A673 (cell line): ENCODE measurements at regions not wholly inside any gene's neighbourhood (a gene's known extent, or its start where the extent isn't known, plus 50 kb on each side); places are given as distances from the start of the nearest gene placed in this dataset.

Experiments used
- BruUV-seq: library from RNA; stranded (reverse); fragments of 400-500 nt; replicated peaks from 2 replicates; lab custom pipeline; 2021; lab: Mats Ljungman, UMichigan
- CTCF ChIA-PET: fragments of 300-600 bp; sonication (Branson Sonifier 250); formaldehyde crosslinking; loops from one replicate; lab custom pipeline; 2022; ENCODE audit warnings: antibody characterized with exemption; lab: Charles Lee
- POLR2A ChIA-PET: fragments of 300-600 bp; sonication (Branson Sonifier 250); formaldehyde crosslinking; loops from one replicate; lab custom pipeline; 2022; ENCODE audit warnings: antibody characterized with exemption; ENCODE audit not compliant: low non-redundant PET; lab: Charles Lee
- DNase-seq: peaks from one replicate; pipeline ENCODE4 v3.0.0-alpha.2; 2015; ENCODE audit warnings: low spot score
- H3K27ac ChIP-seq: fragments of 200-600 bp; sonication (generic); 2 replicates; pipeline ENCODE4 v1.5.1; 2016; ENCODE audit warnings: mixed run types, low read depth, mild to moderate bottlenecking, mixed read lengths, antibody characterized with exemption, low read length; ENCODE audit not compliant: poor library complexity, severe bottlenecking
- H3K27me3 ChIP-seq: fragments of 200-600 bp; sonication (generic); replicated peaks from 2 replicates; pipeline ENCODE4 v1.6.1; 2017; ENCODE audit warnings: mixed run types, low read depth, mild to moderate bottlenecking, mixed read lengths, antibody characterized with exemption, low read length; ENCODE audit not compliant: insufficient read depth, poor library complexity
- H3K36me3 ChIP-seq: fragments of 200-600 bp; sonication (generic); 2 replicates; pipeline ENCODE4 v1.6.1; 2016; ENCODE audit warnings: mixed run types, mild to moderate bottlenecking, mixed read lengths, antibody characterized with exemption, low read length; ENCODE audit not compliant: insufficient read depth, poor library complexity, severe bottlenecking
- H3K4me1 ChIP-seq: fragments of 200-600 bp; sonication (generic); 2 replicates; pipeline ENCODE4 v1.6.1; 2017; ENCODE audit warnings: mixed run types, mild to moderate bottlenecking, mixed read lengths, antibody characterized with exemption, low read length; ENCODE audit not compliant: insufficient read depth, poor library complexity, severe bottlenecking
- H3K4me3 ChIP-seq: fragments of 200-600 bp; sonication (generic); 2 replicates; pipeline ENCODE4 v1.5.1; 2016; ENCODE audit warnings: low read depth, mixed run types, mild to moderate bottlenecking, mixed read lengths, low read length; ENCODE audit not compliant: poor library complexity, severe bottlenecking
- H3K9me3 ChIP-seq: fragments of 200-600 bp; sonication (generic); 2 replicates; pipeline ENCODE4 v1.6.1; 2016; ENCODE audit warnings: mixed run types, low read depth, mild to moderate bottlenecking, mixed read lengths, antibody characterized with exemption, low read length; ENCODE audit not compliant: poor library complexity, severe bottlenecking
- CTCF ChIP-seq: fragments of 300-800, 200-600 bp; sonication (generic); conservative IDR thresholded peaks from 2 replicates; pipeline ENCODE4 v1.5.1; 2017; ENCODE audit warnings: low read depth, mild to moderate bottlenecking, antibody characterized with exemption, low read length, moderate library complexity, mixed read lengths
- EZH2 ChIP-seq: fragments of 200-600 bp; sonication (generic); IDR thresholded peaks from 2 replicates; pipeline ENCODE4 v1.6.1; 2017; ENCODE audit warnings: borderline replicate concordance, low read depth, mild to moderate bottlenecking, mixed read lengths, antibody characterized with exemption, low read length; ENCODE audit not compliant: poor library complexity, severe bottlenecking
- intact Hi-C: fragments of 100-400 bp; cut with micrococcal nuclease; formaldehyde crosslinking; loops from one replicate; pipeline ENCODE4 v1.10.0; 2022; ENCODE audit not compliant: unreplicated experiment

DNA sequence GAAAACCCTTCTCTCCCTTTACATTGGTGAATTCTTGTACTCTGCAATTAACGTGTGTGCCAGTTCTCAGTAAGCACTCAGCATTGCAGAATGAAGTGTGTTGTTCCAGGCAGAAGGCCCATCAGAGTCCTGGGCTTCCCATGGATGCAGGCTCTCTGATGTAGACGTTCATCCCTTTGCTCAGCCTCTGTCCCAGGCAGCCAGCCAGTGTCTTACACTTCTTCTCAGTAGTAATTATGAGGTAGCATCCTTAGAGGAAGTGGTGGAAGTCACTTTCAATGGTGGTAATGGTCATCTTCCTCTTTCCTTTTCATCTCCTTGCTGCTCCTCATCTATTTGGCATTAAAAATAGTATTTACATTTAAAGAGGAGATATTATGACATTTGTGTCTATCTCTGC lies 66.7 kb upstream of the FYN start:
- TF ChIP-seq CTCF (no peak), EZH2 (no peak)
- BruUV-seq: no TSS peak
- no peak overlapping the region for H3K27ac ChIP-seq
- no peak overlapping the region for H3K4me3 ChIP-seq
- H3K36me3 ChIP-seq: no peaks in the 10 kb centered on the region
- no peaks in the 10 kb centered on the region for H3K27me3 ChIP-seq
- ChIA-PET CTCF (no interaction called here), POLR2A (no interaction called here)
- DNase-seq: no peak
- intact Hi-C loops: no loop called here
- no peaks in the 10 kb centered on the region for H3K4me1 ChIP-seq
- H3K9me3 ChIP-seq: no peaks in the 10 kb centered on the region

- no TSS peak for BruUV-seq
- no peaks in the 10 kb centered on the region for H3K27me3 ChIP-seq
- CTCF ChIA-PET: no interaction called here
- intact Hi-C loops: no loop called here
- no peaks in the 10 kb centered on the region for H3K36me3 ChIP-seq
- POLR2A ChIA-PET: no interaction called here
- no peaks in the 10 kb centered on the region for H3K4me1 ChIP-seq
- no peak overlapping the region for H3K4me3 ChIP-seq
- no peaks in the 10 kb centered on the region for H3K9me3 ChIP-seq
- DNase-seq: no peak
- no peak overlapping the region for H3K27ac ChIP-seq
- no peak for TF ChIP-seq EZH2
- no peak for TF ChIP-seq CTCF
Measured at GRCh38 chr6:111940801-111941200, 67.5 kb upstream of the FYN start.

- intact Hi-C loops: no loop called here
- DNase-seq: no peak
- TF ChIP-seq CTCF (no peak), EZH2 (no peak)
- BruUV-seq: no TSS peak
- Histone ChIP-seq H3K4me3 (no peak overlapping the region), H3K4me1 (no peaks in the 10 kb centered on the region), H3K27ac (no peak overlapping the region), H3K36me3 (no peaks in the 10 kb centered on the region), H3K9me3 (no peaks in the 10 kb centered on the region), H3K27me3 (no peaks in the 10 kb centered on the region)
- ChIA-PET POLR2A (no interaction called here), CTCF (no interaction called here)
Measured at GRCh38 chr6:111941686-111942330, 68.6 kb upstream of the FYN start.
